SK-N-SH (cell line): ENCODE measurements at regions not wholly inside any gene's neighbourhood (a gene's known extent, or its start where the extent isn't known, plus 50 kb on each side); places are given as distances from the start of the nearest gene placed in this dataset.

ENCODE experiments used
- CTCF ChIA-PET: fragments of 300-600, 350-600 bp; formaldehyde crosslinking; extraction: SDS; loops from one replicate; lab custom pipeline; 2021; lab: Yijun Ruan, JAX
- POLR2A ChIA-PET: fragments of 350-600 bp; sonication (Branson Sonifier 250); formaldehyde crosslinking; extraction: SDS; loops from one replicate; lab custom pipeline; 2020; ENCODE audit warnings: antibody characterized with exemption, inconsistent platforms; lab: Yijun Ruan, JAX
- DNase-seq: peaks from one replicate; pipeline ENCODE4 v3.0.0; 2012
- H2AFZ ChIP-seq: fragments of 200-600 bp; sonication (generic); 2 replicates; pipeline ENCODE4 v1.8.1; 2016; ENCODE audit warnings: antibody characterized with exemption, mild to moderate bottlenecking, low read depth
- H3F3A ChIP-seq: fragments of 200-600 bp; sonication (generic); replicated peaks from 2 replicates; pipeline ENCODE3; 2016; ENCODE audit warnings: antibody characterized with exemption, mild to moderate bottlenecking; ENCODE audit not compliant: insufficient read depth
- H3K27ac ChIP-seq, 2 experiments: fragments of 200-500 bp in 1 of 2; fragments of 200-600 bp in 1 of 2; sonication (Bioruptor generic) in 1 of 2; sonication (generic), shearing (Covaris generic) in 1 of 2; 2 replicates each; pipeline versions ENCODE4 v1.5.1 to v1.6.1; 2014 to 2016; ENCODE audit warnings: low read depth in 2 of 2, inconsistent platforms in 1 of 2, low read length in 1 of 2, mild to moderate bottlenecking in 1 of 2, mixed read lengths in 1 of 2
- H3K27me3 ChIP-seq: fragments of 200-600 bp; sonication (generic), shearing (Covaris generic); 2 replicates; pipeline ENCODE4 v1.6.1; 2016; ENCODE audit warnings: mixed run types; ENCODE audit not compliant: insufficient read depth
- H3K36me3 ChIP-seq, 2 experiments: fragments of 200-500 bp in 1 of 2; fragments of 200-600 bp in 1 of 2; sonication (Bioruptor generic) in 1 of 2; sonication (generic) in 1 of 2; replicated peaks in 1 of 2; 2 replicates each; pipeline versions ENCODE3 to v1.5.1; 2014 to 2016; ENCODE audit warnings: low read length in 1 of 2, mild to moderate bottlenecking in 1 of 2; ENCODE audit not compliant: insufficient read depth in 2 of 2, control insufficient read depth in 1 of 2
- H3K4me1 ChIP-seq, 2 experiments: fragments of 200-500 bp in 1 of 2; fragments of 200-600 bp in 1 of 2; sonication (Bioruptor generic) in 1 of 2; sonication (generic), shearing (Covaris generic) in 1 of 2; 2 replicates each; pipeline versions ENCODE4 v1.5.1 to v1.6.1; 2014 to 2016; ENCODE audit warnings: low read depth in 1 of 2, low read length in 1 of 2, mixed run types in 1 of 2; ENCODE audit not compliant: insufficient read depth in 2 of 2, control insufficient read depth in 1 of 2
- H3K4me2 ChIP-seq: fragments of 200-600 bp; sonication (generic), shearing (Covaris generic); 2 replicates; pipeline ENCODE4 v1.6.1; 2017; ENCODE audit warnings: mixed run types
- H3K4me3 ChIP-seq, 2 experiments: fragments of 200-500 bp in 1 of 2; fragments of 200-600 bp in 1 of 2; sonication (Bioruptor generic) in 1 of 2; sonication (generic), shearing (Covaris generic) in 1 of 2; 2 replicates each; pipeline versions ENCODE4 v1.5.1 to v1.8.1; 2014 to 2016; ENCODE audit warnings: low read depth in 2 of 2, inconsistent platforms in 1 of 2, low read length in 1 of 2, mild to moderate bottlenecking in 1 of 2, mixed read lengths in 1 of 2, moderate library complexity in 1 of 2
- H3K79me2 ChIP-seq: fragments of 200-600 bp; sonication (generic); 2 replicates; pipeline ENCODE4 v1.8.1; 2017; ENCODE audit warnings: mild to moderate bottlenecking; ENCODE audit not compliant: insufficient read depth
- H3K9ac ChIP-seq: fragments of 200-600 bp; sonication (generic); 2 replicates; pipeline ENCODE4 v1.6.1; 2017; ENCODE audit warnings: mixed run types
- H3K9me2 ChIP-seq: fragments of 200-600 bp; sonication (generic); 2 replicates; pipeline ENCODE4 v1.6.1; 2017; ENCODE audit warnings: mixed run types
- H3K9me3 ChIP-seq: fragments of 200-600 bp; sonication (generic); 2 replicates; pipeline ENCODE4 v1.6.1; 2017; ENCODE audit warnings: mixed run types, mild to moderate bottlenecking, moderate library complexity
- H4K20me1 ChIP-seq: fragments of 200-600 bp; sonication (generic); 2 replicates; pipeline ENCODE4 v1.6.1; 2017; ENCODE audit warnings: mild to moderate bottlenecking, mixed run types; ENCODE audit not compliant: insufficient read depth
- CTCF ChIP-seq: fragments of 200-600 bp; sonication (generic); IDR thresholded peaks from 2 replicates; pipeline ENCODE4 v1.6.1; 2017; ENCODE audit warnings: antibody characterized with exemption, mild to moderate bottlenecking, moderate library complexity
- EP300 ChIP-seq, 2 experiments: IDR thresholded peaks; 2 replicates each; pipeline versions ENCODE4 v1.4.0 to v1.6.1; 2012; ENCODE audit warnings: borderline replicate concordance in 1 of 2, low read depth in 1 of 2, low read length in 1 of 2
- FOSL2 ChIP-seq: IDR thresholded peaks from 2 replicates; pipeline ENCODE4 v1.4.0; 2012; ENCODE audit warnings: low read depth, mild to moderate bottlenecking, moderate library complexity, borderline replicate concordance
- FOXJ3 ChIP-seq: sonication (generic); formaldehyde crosslinking; IDR thresholded peaks from 2 replicates; pipeline ENCODE4 v1.5.1; 2020; ENCODE audit warnings: mild to moderate bottlenecking, missing genetic modification reagents
- FOXM1 ChIP-seq: IDR thresholded peaks from 2 replicates; pipeline ENCODE4 v1.4.0; 2012; ENCODE audit warnings: low read depth, mild to moderate bottlenecking
- GABPA ChIP-seq: IDR thresholded peaks from 2 replicates; pipeline ENCODE4 v1.4.0; 2012; ENCODE audit warnings: low read depth, mild to moderate bottlenecking
- IRF3 ChIP-seq: fragments of 150-350 bp; IDR thresholded peaks from 2 replicates; pipeline ENCODE4 v1.6.1; 2016; ENCODE audit warnings: mild to moderate bottlenecking, low read depth, low read length
- MAX ChIP-seq: IDR thresholded peaks from 2 replicates; pipeline ENCODE4 v1.4.0; 2012; ENCODE audit warnings: low read depth
- MXI1 ChIP-seq: IDR thresholded peaks from 2 replicates; pipeline ENCODE4 v1.6.1; 2012; ENCODE audit warnings: mild to moderate bottlenecking, low read depth, low read length, improper control_type of control experiment
- NFIC ChIP-seq: IDR thresholded peaks from 2 replicates; pipeline ENCODE4 v1.4.0; 2012; ENCODE audit warnings: borderline replicate concordance
- NRF1 ChIP-seq: IDR thresholded peaks from 2 replicates; pipeline ENCODE4 v1.6.1; 2012; ENCODE audit warnings: low read depth, mild to moderate bottlenecking, low read length
- PBX3 ChIP-seq: IDR thresholded peaks from 2 replicates; pipeline ENCODE4; 2012
- RAD21 ChIP-seq: IDR thresholded peaks from 2 replicates; pipeline ENCODE4 v1.6.1; 2012; ENCODE audit warnings: mild to moderate bottlenecking, low read length
- RCOR1 ChIP-seq: fragments of 150-350 bp; IDR thresholded peaks from 2 replicates; pipeline ENCODE4 v1.6.1; 2017; ENCODE audit warnings: antibody characterized with exemption, low read length
- SIN3A ChIP-seq: IDR thresholded peaks from 2 replicates; pipeline ENCODE4 v1.6.1; 2012; ENCODE audit warnings: low read depth, mild to moderate bottlenecking, low read length, moderate library complexity, borderline replicate concordance
- SMC3 ChIP-seq: IDR thresholded peaks from 2 replicates; pipeline ENCODE4 v1.6.1; 2012; ENCODE audit warnings: low read depth, low read length, improper control_type of control experiment
- TAF1 ChIP-seq: IDR thresholded peaks from 2 replicates; pipeline ENCODE4 v1.6.1; 2012; ENCODE audit warnings: low read depth, mild to moderate bottlenecking, low read length, moderate library complexity, borderline replicate concordance
- TCF12 ChIP-seq: IDR thresholded peaks from 2 replicates; pipeline ENCODE4 v1.4.0; 2012
- TEAD4 ChIP-seq: IDR thresholded peaks from 2 replicates; pipeline ENCODE4 v1.4.0; 2012; ENCODE audit warnings: mild to moderate bottlenecking, borderline replicate concordance; ENCODE audit not compliant: insufficient read depth
- USF2 ChIP-seq: fragments of 150-350 bp; IDR thresholded peaks from 2 replicates; pipeline ENCODE4 v1.6.1; 2017; ENCODE audit warnings: antibody characterized with exemption, low read length, low read depth, borderline replicate concordance
- YY1 ChIP-seq: IDR thresholded peaks from 2 replicates; pipeline ENCODE4 v1.4.0; 2012; ENCODE audit warnings: low read depth, mild to moderate bottlenecking
- WGBS: methylation state at CpG from one replicate; pipeline ENCODE4 v1.1.6; 2017; ENCODE audit warnings: low lambda C conversion rate; 5-methylcytosine and 5-hydroxymethylcytosine counted together

- TF ChIP-seq IRF3, result no peak
- TF ChIP-seq, all 33 proteins: peak for 0
Measured at GRCh38 chr7:136294977-136295376, 317.8 kb upstream of the MTPN start (continued).

GRCh38 chr7:136293841-136294391 is 316.8 kb upstream of the MTPN start:
- Histone ChIP-seq H3K9me2 (no peaks in the 10 kb centered on the region), H3K4me3 (no peak overlapping the region), H3K27me3 (no peaks in the 10 kb centered on the region), H2AFZ (no peak overlapping the region), H3K9me3 (no peaks in the 10 kb centered on the region), H3K9ac (no peak overlapping the region), H3K4me2 (no peak overlapping the region), H3K79me2 (no peaks in the 10 kb centered on the region), H3K36me3 (no peaks in the 10 kb centered on the region), H4K20me1 (no peaks in the 10 kb centered on the region), H3K4me1 (no peaks in the 10 kb centered on the region), H3F3A (no peaks in the 10 kb centered on the region), H3K27ac (no peak overlapping the region)
- DNase-seq, result no peak
- no peak for TF ChIP-seq RAD21
- no peak for TF ChIP-seq NFIC
- TF ChIP-seq RCOR1, result no peak
- TF ChIP-seq FOSL2, result no peak
- no peak for TF ChIP-seq GABPA
- TF ChIP-seq CTCF, result no peak
- no peak for TF ChIP-seq SMC3
- no peak for TF ChIP-seq NRF1
- TF ChIP-seq YY1, result no peak
- no peak for TF ChIP-seq EP300 (IDR thresholded peaks at IDR 0.05; ENCODE audit: borderline replicate concordance in 1 of 2, low read depth in 1 of 2, low read length in 1 of 2)
- CTCF ChIA-PET, result no interaction called here
- POLR2A ChIA-PET, result no interaction called here

- H3K4me3 ChIP-seq, result no peak overlapping the region
- CTCF ChIA-PET, result no interaction called here
- TF ChIP-seq GABPA (no peak), USF2 (no peak), MXI1 (no peak), SMC3 (no peak), MAX (no peak), NRF1 (no peak), PBX3 (no peak), SIN3A (no peak), FOXM1 (no peak), TEAD4 (no peak), RAD21 (no peak), NFIC (no peak), TCF12 (no peak), IRF3 (no peak), TAF1 (no peak), FOXJ3 (CRISPR knock-in tag) (no peak)
Measured at GRCh38 chr7:136293272-136293671, 316.1 kb upstream of the MTPN start.

More at GRCh38 chr7:136293272-136293671, 316.1 kb upstream of the MTPN start:
- Histone ChIP-seq H3K4me2 (no peak overlapping the region), H3K9me2 (no peaks in the 10 kb centered on the region), H3K9ac (no peak overlapping the region), H2AFZ (no peak overlapping the region), H3K9me3 (no peaks in the 10 kb centered on the region), H3F3A (no peaks in the 10 kb centered on the region), H3K79me2 (no peaks in the 10 kb centered on the region), H3K36me3 (no peaks in the 10 kb centered on the region), H3K4me1 (no peaks in the 10 kb centered on the region), H3K27ac (no peak overlapping the region), H4K20me1 (no peaks in the 10 kb centered on the region), H3K27me3 (no peaks in the 10 kb centered on the region)
- 48% methylated on average over 6 of the region's 6 CpGs for WGBS
- POLR2A ChIA-PET, result no interaction called here
- DNase-seq, result no peak
